ENCODE measurements at regions not wholly inside any gene's neighbourhood (a gene's known extent, or its start where the extent isn't known, plus 50 kb on each side); places are given as distances from the start of the nearest gene placed in this dataset.

DNA sequence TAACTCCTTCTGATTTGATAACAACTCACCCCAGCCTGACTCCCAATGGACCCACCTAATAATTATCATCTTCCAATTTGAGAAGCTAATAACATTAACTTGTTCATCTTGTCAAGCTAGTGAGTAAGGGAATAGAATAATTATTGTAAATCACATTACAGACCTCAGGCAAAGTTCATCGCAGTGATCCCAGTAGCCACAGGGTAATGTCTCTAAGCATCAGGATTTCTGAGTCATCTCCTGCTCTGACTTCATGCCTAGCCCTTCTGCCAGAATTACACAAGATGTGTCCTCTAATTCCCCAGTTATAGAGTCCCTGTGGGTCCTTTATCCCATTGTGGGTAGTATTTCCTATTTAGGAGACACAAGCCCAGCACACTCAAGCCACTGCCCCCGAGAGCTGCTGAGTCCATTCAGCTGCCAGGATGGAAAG is 365.7 kb downstream of the DEPDC1B start:
- Mint-ChIP-seq H3K36me3 (no peaks in the 10 kb centered on the region), H3K4me1 (ENCODE audit: low read depth in 2 of 2) (no peaks in the 10 kb centered on the region), H3K9me3 (peaks cover 3% of the 10 kb centered on the region), H3K27me3 (no peaks in the 10 kb centered on the region), H3K27ac (no peak overlapping the region), H3K4me3 (no peak overlapping the region)
- no peak for DNase-seq (ENCODE audit: low spot score)
- no peak for ATAC-seq

- Mint-ChIP-seq H3K4me1 (ENCODE audit: low read depth in 2 of 2) (no peaks in the 10 kb centered on the region), H3K9me3 (peaks cover 3% of the 10 kb centered on the region)
These were observed 366.9 kb downstream of the DEPDC1B start for GRCh38 chr5:60333005-60333571.

GRCh38 chr5:60332244-60333004 is 367.5 kb downstream of the DEPDC1B start:
- H3K4me3 Mint-ChIP-seq = no peak overlapping the region
- no peaks in the 10 kb centered on the region for H3K4me1 Mint-ChIP-seq (ENCODE audit: low read depth in 2 of 2)
- no peak for DNase-seq (ENCODE audit: low spot score)
- H3K36me3 Mint-ChIP-seq = no peaks in the 10 kb centered on the region
- H3K27ac Mint-ChIP-seq = no peak overlapping the region
- H3K9me3 Mint-ChIP-seq = peaks cover 3% of the 10 kb centered on the region
- no peaks in the 10 kb centered on the region for H3K27me3 Mint-ChIP-seq
- no peak for ATAC-seq

More at GRCh38 chr5:60333005-60333571, 366.9 kb downstream of the DEPDC1B start:
- H3K27me3 Mint-ChIP-seq = no peaks in the 10 kb centered on the region
- DNase-seq (ENCODE audit: low spot score) (no peak), ATAC-seq (no peak)
- no peak overlapping the region for H3K4me3 Mint-ChIP-seq
- H3K36me3 Mint-ChIP-seq = no peaks in the 10 kb centered on the region
- H3K27ac Mint-ChIP-seq = no peak overlapping the region

DNA sequence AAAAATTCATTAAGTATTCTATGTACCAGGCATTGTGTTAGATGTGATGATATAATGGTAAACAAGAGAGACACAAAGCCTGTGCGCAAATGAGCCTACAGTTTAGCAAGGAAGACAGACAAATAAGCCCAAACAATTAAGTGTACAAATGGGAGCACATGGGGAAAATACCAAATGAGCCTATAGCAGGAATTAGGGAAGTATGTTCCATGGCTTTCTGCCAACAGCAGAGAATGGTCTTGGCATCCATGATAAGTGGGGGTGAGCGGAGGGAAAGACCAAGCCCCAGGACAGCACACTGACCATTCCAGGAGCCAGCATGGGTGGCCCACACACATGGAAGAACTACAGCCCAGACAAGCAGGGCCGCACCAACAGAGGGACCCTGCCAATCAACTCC is 369.7 kb downstream of the DEPDC1B start:
- no peaks in the 10 kb centered on the region for H3K36me3 Mint-ChIP-seq
- H3K27me3 Mint-ChIP-seq = no peaks in the 10 kb centered on the region
- no peaks in the 10 kb centered on the region for H3K4me1 Mint-ChIP-seq (ENCODE audit: low read depth in 2 of 2)
- ATAC-seq (no peak), DNase-seq (ENCODE audit: low spot score) (no peak)
- H3K4me3 Mint-ChIP-seq = no peak overlapping the region
- no peak overlapping the region for H3K27ac Mint-ChIP-seq
- H3K9me3 Mint-ChIP-seq = peaks cover 3% of the 10 kb centered on the region

GRCh38 chr5:60325870-60326269 is 374.1 kb downstream of the DEPDC1B start:
- DNase-seq (ENCODE audit: low spot score) (no peak), ATAC-seq (no peak)
- Mint-ChIP-seq H3K9me3 (peaks cover 17% of the 10 kb centered on the region), H3K27ac (no peak overlapping the region), H3K4me1 (ENCODE audit: low read depth in 2 of 2) (no peaks in the 10 kb centered on the region), H3K27me3 (no peaks in the 10 kb centered on the region), H3K36me3 (peaks cover 10% of the 10 kb centered on the region), H3K4me3 (no peak overlapping the region)

DNA sequence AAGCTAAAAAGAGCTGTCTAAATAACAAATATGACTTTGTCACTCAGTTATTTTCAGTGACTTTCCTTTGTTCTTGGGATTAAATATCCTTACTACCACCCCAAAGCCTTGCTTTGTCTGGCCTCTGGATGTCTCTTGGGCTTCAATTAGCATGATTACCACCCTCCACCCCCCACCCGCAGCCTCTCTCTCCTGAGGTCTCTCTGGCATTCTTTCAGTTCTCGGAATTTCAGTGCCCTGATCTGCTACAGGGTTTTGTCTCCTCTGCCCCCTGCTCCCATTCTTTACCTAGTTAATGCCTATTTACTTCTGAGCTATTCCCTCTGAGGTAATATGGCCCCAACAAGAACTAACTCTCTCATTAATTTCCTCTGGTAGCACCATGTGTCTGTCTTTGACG is 376.4 kb downstream of the DEPDC1B start:
- Mint-ChIP-seq H3K9me3 (peaks cover 14% of the 10 kb centered on the region), H3K27ac (no peak overlapping the region), H3K36me3 (peaks cover 14% of the 10 kb centered on the region), H3K27me3 (no peaks in the 10 kb centered on the region), H3K4me3 (no peak overlapping the region), H3K4me1 (ENCODE audit: low read depth in 2 of 2) (no peaks in the 10 kb centered on the region)
- DNase-seq (ENCODE audit: low spot score) (no peak), ATAC-seq (no peak)

DNA sequence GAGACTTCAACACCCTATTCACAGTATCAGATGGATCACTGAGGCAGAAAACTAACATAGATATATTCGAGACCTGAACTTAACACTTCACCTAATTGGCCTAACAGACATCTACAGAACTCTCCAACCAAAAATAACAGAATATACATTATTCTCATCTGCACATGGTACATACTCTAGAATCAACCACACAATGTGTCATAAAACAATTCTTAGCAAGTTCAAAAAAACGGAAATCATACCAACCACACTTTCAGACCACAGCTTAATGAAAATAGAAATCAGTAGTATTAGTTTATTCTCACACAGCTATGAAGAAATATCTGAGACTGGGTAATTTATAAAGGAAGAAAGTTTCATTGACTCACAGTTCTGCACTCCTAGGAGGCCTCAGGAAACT is 387.9 kb downstream of the DEPDC1B start:
- Mint-ChIP-seq H3K4me1 (ENCODE audit: low read depth in 2 of 2) (peaks cover 0 to 7% of the 10 kb centered on the region in 2 donors), H3K27me3 (no peaks in the 10 kb centered on the region), H3K27ac (no peak overlapping the region), H3K4me3 (no peak overlapping the region), H3K9me3 (peaks cover under 1% of the 10 kb centered on the region), H3K36me3 (no peaks in the 10 kb centered on the region)
- DNase-seq (ENCODE audit: low spot score) (no peak), ATAC-seq (no peak)

- H3K36me3 Mint-ChIP-seq = peaks cover 5% of the 10 kb centered on the region
- DNase-seq (ENCODE audit: low spot score) (no peak), ATAC-seq (no peak)
- H3K4me1 Mint-ChIP-seq (ENCODE audit: low read depth in 2 of 2) = no peaks in the 10 kb centered on the region
- no peaks in the 10 kb centered on the region for H3K27me3 Mint-ChIP-seq
- H3K9me3 Mint-ChIP-seq = peaks cover 6% of the 10 kb centered on the region
- no peak overlapping the region for H3K4me3 Mint-ChIP-seq
- H3K27ac Mint-ChIP-seq = no peak overlapping the region
These were observed 400.0 kb downstream of the DEPDC1B start for GRCh38 chr5:60299944-60300343.

- peaks cover 6% of the 10 kb centered on the region for H3K9me3 Mint-ChIP-seq
These were observed 402.3 kb downstream of the DEPDC1B start for GRCh38 chr5:60297658-60298057.

DNA sequence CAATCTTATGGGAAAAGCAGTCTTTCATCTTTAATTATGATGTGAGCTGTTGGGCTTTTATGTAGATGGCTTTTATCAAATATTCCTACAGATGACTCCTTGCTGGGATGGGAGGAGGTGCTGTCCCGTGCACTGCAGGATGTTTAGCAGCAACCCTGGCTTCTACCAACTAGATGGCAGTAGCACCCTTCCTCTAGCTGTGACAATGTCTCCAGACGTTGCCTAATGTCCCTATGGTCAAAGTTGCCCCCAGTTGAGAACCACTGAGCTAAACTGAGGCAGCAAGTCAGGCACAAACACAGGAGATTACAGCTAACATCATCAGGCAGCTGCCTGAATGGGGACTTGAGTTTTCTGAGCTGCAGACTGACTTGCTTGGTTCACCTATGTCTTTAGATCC is 401.9 kb upstream of the PDE4D start:
- DNase-seq (ENCODE audit: low spot score) (no peak), ATAC-seq (no peak)
- H3K27ac Mint-ChIP-seq = no peak overlapping the region
- no peaks in the 10 kb centered on the region for H3K36me3 Mint-ChIP-seq
- no peaks in the 10 kb centered on the region for H3K27me3 Mint-ChIP-seq
- H3K9me3 Mint-ChIP-seq = peaks cover 4% of the 10 kb centered on the region
- H3K4me1 Mint-ChIP-seq (ENCODE audit: low read depth in 2 of 2) = no peaks in the 10 kb centered on the region
- H3K4me3 Mint-ChIP-seq = no peak overlapping the region

More at GRCh38 chr5:60297658-60298057, 402.3 kb downstream of the DEPDC1B start:
- Mint-ChIP-seq H3K36me3 (no peaks in the 10 kb centered on the region), H3K4me1 (ENCODE audit: low read depth in 2 of 2) (no peaks in the 10 kb centered on the region), H3K27ac (no peak overlapping the region), H3K27me3 (no peaks in the 10 kb centered on the region), H3K4me3 (no peak overlapping the region)
- ATAC-seq = no peak
- DNase-seq (ENCODE audit: low spot score) = no peak

GRCh38 chr5:60293518-60293917 is 400.0 kb upstream of the PDE4D start:
- H3K27me3 Mint-ChIP-seq = no peaks in the 10 kb centered on the region

DNA sequence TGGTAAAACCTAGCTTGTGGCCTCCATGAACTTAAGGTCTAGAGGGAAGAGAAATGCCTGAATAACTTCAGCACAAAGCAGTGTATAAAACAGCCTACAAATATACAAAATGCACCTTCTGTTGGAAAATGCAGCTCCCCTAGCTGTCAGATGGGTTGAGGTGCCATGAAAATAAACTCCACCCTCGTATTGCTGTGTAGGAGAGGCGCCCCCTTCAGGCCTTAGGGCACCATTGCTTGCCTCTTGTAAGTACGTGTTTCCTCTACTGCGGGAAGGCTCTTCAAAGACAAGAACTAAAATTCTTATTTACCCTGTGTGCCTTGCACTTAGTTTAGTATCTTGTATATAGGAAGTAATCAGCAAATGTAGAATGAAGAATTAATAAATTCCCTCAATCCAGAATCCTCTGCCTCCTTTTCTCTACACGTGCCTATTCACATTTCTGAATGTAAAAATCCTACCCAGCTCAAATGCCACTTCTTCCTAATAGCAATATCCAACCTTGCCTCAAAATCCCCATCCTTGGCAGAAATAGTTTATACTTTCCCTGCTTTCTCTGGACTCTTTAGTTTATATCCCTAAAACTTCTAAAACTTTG is 393.7 kb upstream of the PDE4D start:
- Mint-ChIP-seq H3K4me3 (no peak overlapping the region), H3K36me3 (no peaks in the 10 kb centered on the region), H3K27ac (no peak overlapping the region), H3K4me1 (ENCODE audit: low read depth in 2 of 2) (no peaks in the 10 kb centered on the region), H3K27me3 (no peaks in the 10 kb centered on the region), H3K9me3 (peaks cover 2% of the 10 kb centered on the region)
- DNase-seq (ENCODE audit: low spot score) = no peak
- no peak for ATAC-seq

More at GRCh38 chr5:60293518-60293917, 400.0 kb upstream of the PDE4D start:
- H3K4me3 Mint-ChIP-seq = no peak overlapping the region
- H3K9me3 Mint-ChIP-seq = peaks cover 2% of the 10 kb centered on the region
- DNase-seq (ENCODE audit: low spot score) = no peak
- H3K4me1 Mint-ChIP-seq (ENCODE audit: low read depth in 2 of 2) = no peaks in the 10 kb centered on the region
- H3K36me3 Mint-ChIP-seq = no peaks in the 10 kb centered on the region
- no peak for ATAC-seq
- no peak overlapping the region for H3K27ac Mint-ChIP-seq

DNA sequence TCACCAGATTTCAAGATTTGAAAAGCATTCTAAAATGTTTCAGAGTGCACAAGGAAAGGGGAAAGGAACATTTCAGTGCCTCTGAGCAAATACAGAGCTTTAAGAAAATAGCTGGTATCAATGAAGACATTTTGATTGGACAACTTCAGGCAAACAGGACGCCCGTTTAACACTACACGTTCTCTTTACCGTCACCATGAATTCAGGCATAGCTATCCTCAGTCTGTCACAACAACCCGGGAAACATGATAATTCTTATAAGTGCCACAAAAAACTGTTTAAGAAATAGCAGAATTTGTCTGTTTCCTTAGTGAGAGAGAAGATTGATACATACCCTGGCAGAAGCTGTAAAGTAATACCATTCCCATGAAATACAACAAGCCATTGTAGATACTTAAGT is 392.4 kb upstream of the PDE4D start:
- Mint-ChIP-seq H3K27ac (no peak overlapping the region), H3K27me3 (no peaks in the 10 kb centered on the region), H3K4me1 (ENCODE audit: low read depth in 2 of 2) (no peaks in the 10 kb centered on the region), H3K9me3 (peaks cover 2% of the 10 kb centered on the region), H3K36me3 (no peaks in the 10 kb centered on the region), H3K4me3 (no peak overlapping the region)
- no peak for ATAC-seq
- DNase-seq (ENCODE audit: low spot score) = no peak

DNA sequence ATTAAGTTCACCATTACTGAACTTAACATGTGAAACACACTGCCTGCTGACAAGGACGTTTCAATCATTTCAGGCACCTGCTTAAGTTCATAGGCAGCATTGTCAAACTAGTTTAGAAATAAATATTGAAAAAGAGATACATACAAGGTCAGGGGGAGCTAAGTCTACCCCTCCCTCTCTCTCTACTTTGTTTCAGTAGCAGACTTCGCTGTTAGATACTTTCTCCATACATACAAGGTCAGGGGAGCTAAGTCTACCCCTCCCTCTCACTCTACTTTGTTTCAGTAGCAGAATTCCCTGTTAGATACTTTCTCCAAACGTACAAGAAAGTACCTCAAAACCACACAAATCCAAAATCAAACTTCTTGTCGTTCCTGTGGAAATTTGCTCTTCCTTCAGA is 387.4 kb upstream of the PDE4D start:
- no peaks in the 10 kb centered on the region for H3K27me3 Mint-ChIP-seq
- ATAC-seq (no peak), DNase-seq (ENCODE audit: low spot score) (no peak)
- H3K4me3 Mint-ChIP-seq = no peak overlapping the region
- H3K9me3 Mint-ChIP-seq = peaks cover 3% of the 10 kb centered on the region
- no peaks in the 10 kb centered on the region for H3K4me1 Mint-ChIP-seq (ENCODE audit: low read depth in 2 of 2)
- H3K27ac Mint-ChIP-seq = no peak overlapping the region
- H3K36me3 Mint-ChIP-seq = no peaks in the 10 kb centered on the region

Data from natural killer cell treated with Interleukin-12 subunit alpha and Interleukin-12 subunit beta and Interleukin-15 and Interleukin-18, amount 100 ng/mL, for 72 hours (primary cell).